WERI-Rb-1 (cell line): ENCODE measurements at regions not wholly inside any gene's neighbourhood (a gene's known extent, or its start where the extent isn't known, plus 50 kb on each side); places are given as distances from the start of the nearest gene placed in this dataset.

Experiments used
- DNase-seq: peaks from one replicate; pipeline ENCODE4 v3.0.0-alpha.2; 2020
- H3K27ac ChIP-seq: fragments of 250-450 bp; sonication (Bioruptor Pico); 2 replicates; pipeline ENCODE4 v1.5.1; 2020; ENCODE audit warnings: mild to moderate bottlenecking, moderate library complexity
- H3K27me3 ChIP-seq: fragments of 250-450 bp; sonication (Bioruptor Pico); 2 replicates; pipeline ENCODE4 v1.5.1; 2021; ENCODE audit warnings: mild to moderate bottlenecking, low read depth, moderate library complexity; ENCODE audit not compliant: insufficient read depth, severe bottlenecking
- H3K36me3 ChIP-seq: fragments of 250-450 bp; sonication (Bioruptor Pico); 2 replicates; pipeline ENCODE4 v1.5.1; 2020; ENCODE audit warnings: mild to moderate bottlenecking, moderate library complexity
- H3K4me3 ChIP-seq: 2 replicates; pipeline ENCODE4 v1.5.1; 2011; ENCODE audit warnings: low read depth, mild to moderate bottlenecking, control low read depth, low read length
- H3K9me3 ChIP-seq: fragments of 250-450 bp; sonication (Bioruptor Pico); 2 replicates; pipeline ENCODE4 v1.5.1; 2021; ENCODE audit warnings: mild to moderate bottlenecking, moderate library complexity; ENCODE audit not compliant: severe bottlenecking
- TF ChIP-seq, protein P1 (sequence below): IDR thresholded peaks from 2 replicates; pipeline ENCODE4 v1.5.1; 2011; ENCODE audit warnings: low read depth, mild to moderate bottlenecking, control low read depth, inconsistent platforms, low read length

GRCh38 chr14:43438056-43438455 is 1069.0 kb downstream of the FSCB start:
- Histone ChIP-seq H3K36me3 (no peaks in the 10 kb centered on the region), H3K27ac (no peak overlapping the region), H3K9me3 (no peaks in the 10 kb centered on the region), H3K4me3 (no peak overlapping the region), H3K27me3 (peaks cover 13% of the 10 kb centered on the region)
- TF ChIP-seq, protein P1, sequence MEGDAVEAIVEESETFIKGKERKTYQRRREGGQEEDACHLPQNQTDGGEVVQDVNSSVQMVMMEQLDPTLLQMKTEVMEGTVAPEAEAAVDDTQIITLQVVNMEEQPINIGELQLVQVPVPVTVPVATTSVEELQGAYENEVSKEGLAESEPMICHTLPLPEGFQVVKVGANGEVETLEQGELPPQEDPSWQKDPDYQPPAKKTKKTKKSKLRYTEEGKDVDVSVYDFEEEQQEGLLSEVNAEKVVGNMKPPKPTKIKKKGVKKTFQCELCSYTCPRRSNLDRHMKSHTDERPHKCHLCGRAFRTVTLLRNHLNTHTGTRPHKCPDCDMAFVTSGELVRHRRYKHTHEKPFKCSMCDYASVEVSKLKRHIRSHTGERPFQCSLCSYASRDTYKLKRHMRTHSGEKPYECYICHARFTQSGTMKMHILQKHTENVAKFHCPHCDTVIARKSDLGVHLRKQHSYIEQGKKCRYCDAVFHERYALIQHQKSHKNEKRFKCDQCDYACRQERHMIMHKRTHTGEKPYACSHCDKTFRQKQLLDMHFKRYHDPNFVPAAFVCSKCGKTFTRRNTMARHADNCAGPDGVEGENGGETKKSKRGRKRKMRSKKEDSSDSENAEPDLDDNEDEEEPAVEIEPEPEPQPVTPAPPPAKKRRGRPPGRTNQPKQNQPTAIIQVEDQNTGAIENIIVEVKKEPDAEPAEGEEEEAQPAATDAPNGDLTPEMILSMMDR: no peak
- no peak for DNase-seq

- H3K27ac ChIP-seq: no peak overlapping the region
- no peaks in the 10 kb centered on the region for H3K9me3 ChIP-seq
- H3K27me3 ChIP-seq: peaks cover 28% of the 10 kb centered on the region
- no peaks in the 10 kb centered on the region for H3K36me3 ChIP-seq
- TF ChIP-seq, protein P1: no peak
- no peak for DNase-seq
- H3K4me3 ChIP-seq: no peak overlapping the region
Observed at GRCh38 chr14:43418324-43418723, 1088.8 kb downstream of the FSCB start.

- Histone ChIP-seq H3K27ac (no peak overlapping the region), H3K27me3 (peaks cover 26% of the 10 kb centered on the region), H3K4me3 (no peak overlapping the region), H3K36me3 (no peaks in the 10 kb centered on the region), H3K9me3 (no peaks in the 10 kb centered on the region)
- TF ChIP-seq, protein P1: no peak
- no peak for DNase-seq
Observed at GRCh38 chr14:43413084-43413483, 1094.0 kb downstream of the FSCB start.

DNA sequence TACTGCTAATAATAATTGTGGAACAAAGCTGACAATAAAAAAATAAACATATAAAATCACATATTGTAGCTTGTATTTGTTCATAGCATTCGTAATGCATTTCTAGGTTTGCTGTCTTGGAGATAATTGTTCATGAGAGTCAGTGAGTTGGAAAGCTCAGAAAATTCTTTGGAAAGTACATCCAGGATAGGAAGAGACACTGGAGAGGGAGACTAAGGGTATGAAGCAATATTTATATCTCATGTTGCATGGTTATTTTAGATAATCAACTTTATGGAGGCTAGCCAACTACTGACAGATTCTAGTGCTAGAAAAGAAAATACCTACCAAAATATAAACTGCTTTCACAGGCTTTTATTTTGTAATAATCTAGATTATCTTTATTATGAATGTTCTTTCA is 1095.2 kb downstream of the FSCB start:
- Histone ChIP-seq H3K27me3 (peaks cover 23% of the 10 kb centered on the region), H3K4me3 (no peak overlapping the region), H3K9me3 (no peaks in the 10 kb centered on the region), H3K27ac (no peak overlapping the region), H3K36me3 (no peaks in the 10 kb centered on the region)
- no peak for DNase-seq
- TF ChIP-seq, protein P1: no peak

GRCh38 chr14:43410631-43411030 is 1096.5 kb downstream of the FSCB start:
- H3K36me3 ChIP-seq: no peaks in the 10 kb centered on the region
- TF ChIP-seq, protein P1: no peak
- H3K4me3 ChIP-seq: no peak overlapping the region
- DNase-seq: no peak
- H3K9me3 ChIP-seq: no peaks in the 10 kb centered on the region
- H3K27me3 ChIP-seq: peaks cover 20% of the 10 kb centered on the region
- H3K27ac ChIP-seq: no peak overlapping the region

DNA sequence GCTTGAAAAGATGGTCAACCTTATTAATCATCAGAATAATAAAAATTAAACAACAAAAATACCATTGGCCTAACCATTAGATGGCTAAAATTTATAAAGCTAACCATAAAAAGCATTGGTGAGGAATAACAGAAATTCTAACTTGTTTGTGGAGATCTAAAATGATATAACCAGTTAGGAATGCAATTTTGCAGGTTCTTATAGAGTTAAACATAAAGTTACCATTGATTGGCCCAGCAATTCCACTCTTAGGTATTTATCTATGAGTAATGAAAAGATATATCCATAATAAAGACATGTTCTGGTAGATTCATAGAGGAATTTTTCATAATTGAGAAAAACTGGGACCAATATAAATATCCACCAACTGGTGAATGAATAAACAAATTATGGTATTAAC is 1098.6 kb downstream of the FSCB start:
- Histone ChIP-seq H3K27me3 (peaks cover 7% of the 10 kb centered on the region), H3K9me3 (no peaks in the 10 kb centered on the region), H3K36me3 (no peaks in the 10 kb centered on the region), H3K4me3 (no peak overlapping the region), H3K27ac (no peak overlapping the region)
- DNase-seq: no peak
- TF ChIP-seq, protein P1: no peak
